Panc1 (cell line): ENCODE measurements at regions not wholly inside any gene's neighbourhood (a gene's known extent, or its start where the extent isn't known, plus 50 kb on each side); places are given as distances from the start of the nearest gene placed in this dataset.

Experiments
- REST ChIP-seq, 2 experiments: IDR thresholded peaks; 2 replicates each; pipeline ENCODE4 v1.6.1; 2011 to 2012; ENCODE audit warnings: low read depth in 2 of 2, control low read depth in 1 of 2, low read length in 1 of 2, mild to moderate bottlenecking in 1 of 2, moderate library complexity in 1 of 2; ENCODE audit not compliant: insufficient read depth in 1 of 2
- SIN3A ChIP-seq: IDR thresholded peaks from 2 replicates; pipeline ENCODE4 v1.6.1; 2012; ENCODE audit warnings: low read depth, mild to moderate bottlenecking, low read length, moderate library complexity, borderline replicate concordance; ENCODE audit not compliant: insufficient read depth
- TCF7L2 ChIP-seq: IDR thresholded peaks from 2 replicates; pipeline ENCODE4 v1.6.1; 2011; ENCODE audit warnings: mild to moderate bottlenecking, low read depth, low read length, inconsistent platforms
- TF ChIP-seq, protein P1 (sequence below): fragments of 450-650 bp; IDR thresholded peaks from 2 replicates; pipeline ENCODE4 v1.5.1; 2017; ENCODE audit warnings: mild to moderate bottlenecking

- TF ChIP-seq, protein P1, sequence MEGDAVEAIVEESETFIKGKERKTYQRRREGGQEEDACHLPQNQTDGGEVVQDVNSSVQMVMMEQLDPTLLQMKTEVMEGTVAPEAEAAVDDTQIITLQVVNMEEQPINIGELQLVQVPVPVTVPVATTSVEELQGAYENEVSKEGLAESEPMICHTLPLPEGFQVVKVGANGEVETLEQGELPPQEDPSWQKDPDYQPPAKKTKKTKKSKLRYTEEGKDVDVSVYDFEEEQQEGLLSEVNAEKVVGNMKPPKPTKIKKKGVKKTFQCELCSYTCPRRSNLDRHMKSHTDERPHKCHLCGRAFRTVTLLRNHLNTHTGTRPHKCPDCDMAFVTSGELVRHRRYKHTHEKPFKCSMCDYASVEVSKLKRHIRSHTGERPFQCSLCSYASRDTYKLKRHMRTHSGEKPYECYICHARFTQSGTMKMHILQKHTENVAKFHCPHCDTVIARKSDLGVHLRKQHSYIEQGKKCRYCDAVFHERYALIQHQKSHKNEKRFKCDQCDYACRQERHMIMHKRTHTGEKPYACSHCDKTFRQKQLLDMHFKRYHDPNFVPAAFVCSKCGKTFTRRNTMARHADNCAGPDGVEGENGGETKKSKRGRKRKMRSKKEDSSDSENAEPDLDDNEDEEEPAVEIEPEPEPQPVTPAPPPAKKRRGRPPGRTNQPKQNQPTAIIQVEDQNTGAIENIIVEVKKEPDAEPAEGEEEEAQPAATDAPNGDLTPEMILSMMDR: no peak
- TF ChIP-seq TCF7L2 (no peak), REST (IDR thresholded peaks at IDR 0.05; ENCODE audit: insufficient read depth in 1 of 2, low read depth in 2 of 2, low read length in 1 of 2) (no peak), SIN3A (no peak)
These were observed 228.3 kb upstream of the EEF2KMT start for GRCh38 chr16:5325932-5326331.
